ENCODE measurements at regions not wholly inside any gene's neighbourhood (a gene's known extent, or its start where the extent isn't known, plus 50 kb on each side); places are given as distances from the start of the nearest gene placed in this dataset.

DNA sequence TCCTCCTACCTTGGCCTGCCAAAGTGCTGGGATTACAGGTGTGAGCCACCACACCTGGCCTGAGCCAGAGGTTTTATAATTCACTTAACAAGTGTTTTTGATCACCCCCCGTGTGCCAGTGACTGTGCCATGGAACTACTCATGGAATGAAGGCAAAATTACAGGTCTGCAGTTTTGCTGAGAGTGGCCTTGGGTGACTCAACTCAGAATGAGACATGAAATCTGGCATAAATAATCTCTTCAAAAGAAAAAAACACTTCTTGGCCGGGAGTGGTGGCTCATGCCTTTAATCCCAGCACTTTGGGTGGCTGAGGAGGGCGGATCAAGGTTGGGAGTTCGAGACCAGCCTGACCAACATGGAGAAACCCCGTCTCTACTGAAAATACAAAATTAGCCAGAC lies 166.9 kb upstream of the SALL4 start:
- TF ChIP-seq, protein P1, sequence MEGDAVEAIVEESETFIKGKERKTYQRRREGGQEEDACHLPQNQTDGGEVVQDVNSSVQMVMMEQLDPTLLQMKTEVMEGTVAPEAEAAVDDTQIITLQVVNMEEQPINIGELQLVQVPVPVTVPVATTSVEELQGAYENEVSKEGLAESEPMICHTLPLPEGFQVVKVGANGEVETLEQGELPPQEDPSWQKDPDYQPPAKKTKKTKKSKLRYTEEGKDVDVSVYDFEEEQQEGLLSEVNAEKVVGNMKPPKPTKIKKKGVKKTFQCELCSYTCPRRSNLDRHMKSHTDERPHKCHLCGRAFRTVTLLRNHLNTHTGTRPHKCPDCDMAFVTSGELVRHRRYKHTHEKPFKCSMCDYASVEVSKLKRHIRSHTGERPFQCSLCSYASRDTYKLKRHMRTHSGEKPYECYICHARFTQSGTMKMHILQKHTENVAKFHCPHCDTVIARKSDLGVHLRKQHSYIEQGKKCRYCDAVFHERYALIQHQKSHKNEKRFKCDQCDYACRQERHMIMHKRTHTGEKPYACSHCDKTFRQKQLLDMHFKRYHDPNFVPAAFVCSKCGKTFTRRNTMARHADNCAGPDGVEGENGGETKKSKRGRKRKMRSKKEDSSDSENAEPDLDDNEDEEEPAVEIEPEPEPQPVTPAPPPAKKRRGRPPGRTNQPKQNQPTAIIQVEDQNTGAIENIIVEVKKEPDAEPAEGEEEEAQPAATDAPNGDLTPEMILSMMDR (IDR thresholded peaks at IDR 0.05), result no peak
- TF ChIP-seq POLR2A (IDR thresholded peaks at IDR 0.05), result no peak
